ENCODE measurements at regions not wholly inside any gene's neighbourhood (a gene's known extent, or its start where the extent isn't known, plus 50 kb on each side); places are given as distances from the start of the nearest gene placed in this dataset. TPM values are rescaled to one million over a fixed set of nuclear protein-coding genes. Genes with fewer than 3 reads are reported as not detected.

- no peak for FAIRE-seq
- DNase-seq (ENCODE audit: low spot score in 2 of 2): no peak
Measured at GRCh38 chr15:87135109-87135508, 1055.4 kb downstream of the AGBL1 start.

GRCh38 chr15:87133704-87134103, 1054.0 kb downstream of the AGBL1 start:
- FAIRE-seq: no peak
- DNase-seq (ENCODE audit: low spot score in 2 of 2): no peak

DNA sequence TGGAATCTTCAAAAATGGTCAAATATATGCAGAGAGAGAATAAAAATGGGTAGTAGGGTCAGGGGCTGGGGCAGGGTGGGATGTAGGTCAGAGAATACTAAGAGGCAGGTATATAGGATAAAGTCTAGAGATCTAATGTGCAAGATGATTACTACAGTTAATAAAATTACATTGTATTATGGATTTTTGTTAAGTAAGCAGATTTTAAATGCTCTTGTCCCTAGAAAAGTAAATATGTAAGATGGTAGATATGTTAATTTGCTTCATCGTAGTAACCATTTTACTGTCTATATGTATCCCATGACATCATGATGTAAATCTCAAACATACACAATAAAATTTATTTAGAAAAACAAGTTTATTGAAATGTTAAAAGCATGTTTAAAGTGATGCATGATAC, 1051.4 kb downstream of the AGBL1 start:
- FAIRE-seq (no peak), DNase-seq (ENCODE audit: low spot score in 2 of 2) (no peak)

- FAIRE-seq (no peak), DNase-seq (ENCODE audit: low spot score in 2 of 2) (no peak)
Measured at GRCh38 chr15:87129916-87130315, 1050.2 kb downstream of the AGBL1 start.

DNA sequence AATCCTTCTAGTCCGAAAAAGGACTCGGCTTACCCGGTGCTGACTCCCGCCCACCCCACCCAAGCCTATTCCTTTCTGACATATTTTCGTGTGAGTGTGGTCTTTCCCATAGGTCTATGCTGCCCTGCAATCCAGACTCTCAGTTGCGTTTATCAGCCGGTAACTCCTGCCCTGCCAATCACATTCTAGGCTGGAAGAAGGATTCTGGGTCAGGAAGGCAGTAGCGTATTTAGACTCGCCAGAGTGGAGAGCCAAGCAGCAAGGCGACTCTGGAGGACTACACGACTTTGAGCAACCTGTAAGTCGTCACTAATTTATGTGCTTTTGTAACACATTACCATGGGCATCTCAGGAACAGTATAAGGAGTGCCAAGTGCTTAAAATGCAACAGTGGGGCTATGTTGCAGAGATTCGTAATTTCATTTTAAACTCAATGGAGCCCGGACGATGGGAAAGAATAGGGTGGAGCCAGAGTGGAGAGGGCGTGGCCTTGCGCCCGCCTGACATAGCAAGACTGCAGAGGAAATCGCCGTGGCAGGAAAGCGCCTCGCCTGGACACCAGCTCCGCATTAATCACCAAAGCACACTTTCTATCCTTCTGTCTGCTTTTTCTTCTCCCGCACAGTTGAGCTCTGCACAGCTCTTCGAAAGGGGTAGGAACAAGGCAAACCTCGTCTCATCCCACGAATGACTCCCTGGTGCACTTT, 1044.2 kb downstream of the AGBL1 start:
- FAIRE-seq (no peak), DNase-seq (ENCODE audit: low spot score in 2 of 2) (no peak)

GRCh38 chr15:87121336-87121735, 1041.7 kb downstream of the AGBL1 start:
- DNase-seq (ENCODE audit: low spot score in 2 of 2): no peak
- no peak for FAIRE-seq

DNA sequence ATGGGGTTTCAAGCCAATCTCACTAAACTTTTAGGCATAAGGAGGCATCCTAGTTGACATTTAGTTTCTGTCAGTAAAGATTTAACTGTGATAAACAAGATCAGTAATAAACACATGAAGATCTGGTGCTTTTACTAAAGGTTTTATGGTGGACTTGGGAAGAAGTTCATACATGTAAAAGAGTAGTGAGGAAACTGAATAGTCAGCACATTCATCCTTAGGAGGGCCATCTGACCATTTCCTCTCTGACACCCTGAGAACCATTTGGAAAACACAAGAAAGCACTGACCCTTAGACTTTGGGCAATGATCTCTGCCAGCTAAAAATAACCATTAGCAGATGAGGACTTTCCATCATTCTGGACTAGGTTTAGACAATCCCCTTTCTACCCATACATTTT, 1040.9 kb downstream of the AGBL1 start:
- FAIRE-seq (no peak), DNase-seq (ENCODE audit: low spot score in 2 of 2) (no peak)

DNA sequence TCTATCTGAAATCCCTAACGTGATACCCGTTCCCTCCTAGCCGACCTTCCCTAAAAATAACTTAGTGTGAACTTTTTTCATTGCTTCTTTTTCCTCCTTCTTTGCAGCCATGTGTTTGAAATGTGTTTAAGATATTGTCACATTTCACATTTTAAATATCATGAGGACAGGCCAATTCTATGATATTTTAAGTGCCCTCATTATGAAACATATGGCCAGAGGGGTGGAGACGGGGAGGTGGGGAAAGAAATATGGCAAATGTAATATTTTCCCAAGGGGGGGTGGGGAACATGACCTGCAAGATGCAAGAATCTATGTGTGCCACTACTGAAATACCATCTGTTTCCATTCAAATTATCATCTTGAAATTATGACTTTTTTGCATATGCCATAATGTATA, 1039.2 kb downstream of the AGBL1 start:
- FAIRE-seq: no peak
- no peak for DNase-seq (ENCODE audit: low spot score in 2 of 2)

- DNase-seq (ENCODE audit: low spot score in 2 of 2) (no peak), FAIRE-seq (no peak)
Measured at GRCh38 chr15:87118435-87118834, 1038.8 kb downstream of the AGBL1 start.

GRCh38 chr15:87115795-87116194, 1036.1 kb downstream of the AGBL1 start:
- DNase-seq (ENCODE audit: low spot score in 2 of 2) (no peak), FAIRE-seq (no peak)

DNA sequence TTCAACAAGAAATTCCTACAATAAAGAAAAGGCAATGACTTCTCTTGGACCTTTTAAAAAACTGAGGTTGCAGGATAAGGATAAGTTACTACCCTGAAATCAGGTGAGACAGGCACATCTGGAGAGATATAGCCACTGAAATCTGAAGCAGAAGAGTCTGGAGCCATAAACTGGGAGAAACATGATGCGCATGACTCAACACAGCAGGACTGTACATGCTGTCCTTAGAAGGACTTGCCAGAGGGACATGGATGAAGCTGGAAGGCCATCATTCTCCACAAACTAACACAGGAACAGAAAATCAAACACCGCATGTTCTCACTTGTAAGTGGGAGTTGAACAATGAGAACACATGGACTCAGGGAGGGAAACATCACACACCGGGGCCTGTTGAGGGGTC, 1020.2 kb downstream of the AGBL1 start:
- no peak for DNase-seq (ENCODE audit: low spot score in 2 of 2)
- FAIRE-seq: no peak

DNA sequence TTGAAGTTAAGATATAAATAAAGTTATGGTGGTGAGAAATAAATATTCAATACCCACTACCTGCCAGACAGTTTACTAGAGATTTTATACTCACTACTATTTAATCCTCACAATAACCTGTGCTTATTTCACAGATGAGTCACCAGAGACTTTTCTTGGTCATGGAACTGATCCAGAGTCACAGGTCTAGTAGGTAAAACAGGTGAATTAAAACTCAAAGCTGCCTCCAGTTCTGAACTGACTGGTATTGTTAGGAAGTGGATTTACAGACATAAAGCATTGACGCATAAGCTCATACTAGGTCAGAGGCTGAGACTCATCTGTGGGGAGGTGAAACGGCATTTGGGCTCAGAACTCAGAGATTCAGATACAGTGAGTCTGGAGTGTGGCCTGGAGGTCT, 1009.9 kb downstream of the AGBL1 start:
- DNase-seq (ENCODE audit: low spot score in 2 of 2) (no peak), FAIRE-seq (no peak)

- no peak for DNase-seq (ENCODE audit: low spot score in 2 of 2)
- FAIRE-seq: no peak
Measured at GRCh38 chr15:87083201-87083600, 1003.5 kb downstream of the AGBL1 start.

- FAIRE-seq: no peak
- no peak for DNase-seq (ENCODE audit: low spot score in 2 of 2)
Measured at GRCh38 chr15:87082581-87082980, 1002.9 kb downstream of the AGBL1 start.

DNA sequence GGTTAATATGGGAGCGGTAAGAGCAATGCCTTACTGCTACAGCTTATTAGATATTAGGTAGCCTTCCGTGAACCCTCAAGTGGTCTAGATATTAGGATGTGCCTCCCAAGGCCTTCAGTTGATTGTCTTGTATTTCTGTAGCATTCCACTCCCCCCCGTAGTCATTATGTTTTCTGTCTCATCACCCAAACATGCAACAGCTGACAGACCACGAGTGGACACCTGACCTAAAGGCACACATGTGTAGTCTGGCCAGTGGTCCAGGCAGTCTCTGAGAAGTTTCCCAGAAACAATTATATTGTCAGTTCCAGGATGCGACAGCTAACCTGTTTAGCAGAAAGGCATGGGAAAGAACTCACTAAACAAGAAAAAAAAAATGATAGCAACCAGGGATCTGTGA, 1000.9 kb downstream of the AGBL1 start:
- DNase-seq (ENCODE audit: low spot score in 2 of 2) (no peak), FAIRE-seq (no peak)

Small RNAs in the stretch of these regions (small RNA-seq; reads per million reads assigned to genes)
- not detected for gene RNU6-185P
